A673 (cell line): ENCODE measurements at regions not wholly inside any gene's neighbourhood (a gene's known extent, or its start where the extent isn't known, plus 50 kb on each side); places are given as distances from the start of the nearest gene placed in this dataset.

Experiments used
- BruUV-seq: library from RNA; stranded (reverse); fragments of 400-500 nt; replicated peaks from 2 replicates; lab custom pipeline; 2021; lab: Mats Ljungman, UMichigan
- CTCF ChIA-PET: fragments of 300-600 bp; sonication (Branson Sonifier 250); formaldehyde crosslinking; loops from one replicate; lab custom pipeline; 2022; ENCODE audit warnings: antibody characterized with exemption; lab: Charles Lee
- POLR2A ChIA-PET: fragments of 300-600 bp; sonication (Branson Sonifier 250); formaldehyde crosslinking; loops from one replicate; lab custom pipeline; 2022; ENCODE audit warnings: antibody characterized with exemption; ENCODE audit not compliant: low non-redundant PET; lab: Charles Lee
- DNase-seq: peaks from one replicate; pipeline ENCODE4 v3.0.0-alpha.2; 2015; ENCODE audit warnings: low spot score
- H3K27ac ChIP-seq: fragments of 200-600 bp; sonication (generic); 2 replicates; pipeline ENCODE4 v1.5.1; 2016; ENCODE audit warnings: mixed run types, low read depth, mild to moderate bottlenecking, mixed read lengths, antibody characterized with exemption, low read length; ENCODE audit not compliant: poor library complexity, severe bottlenecking
- H3K27me3 ChIP-seq: fragments of 200-600 bp; sonication (generic); replicated peaks from 2 replicates; pipeline ENCODE4 v1.6.1; 2017; ENCODE audit warnings: mixed run types, low read depth, mild to moderate bottlenecking, mixed read lengths, antibody characterized with exemption, low read length; ENCODE audit not compliant: insufficient read depth, poor library complexity
- H3K36me3 ChIP-seq: fragments of 200-600 bp; sonication (generic); 2 replicates; pipeline ENCODE4 v1.6.1; 2016; ENCODE audit warnings: mixed run types, mild to moderate bottlenecking, mixed read lengths, antibody characterized with exemption, low read length; ENCODE audit not compliant: insufficient read depth, poor library complexity, severe bottlenecking
- H3K4me1 ChIP-seq: fragments of 200-600 bp; sonication (generic); 2 replicates; pipeline ENCODE4 v1.6.1; 2017; ENCODE audit warnings: mixed run types, mild to moderate bottlenecking, mixed read lengths, antibody characterized with exemption, low read length; ENCODE audit not compliant: insufficient read depth, poor library complexity, severe bottlenecking
- H3K4me3 ChIP-seq: fragments of 200-600 bp; sonication (generic); 2 replicates; pipeline ENCODE4 v1.5.1; 2016; ENCODE audit warnings: low read depth, mixed run types, mild to moderate bottlenecking, mixed read lengths, low read length; ENCODE audit not compliant: poor library complexity, severe bottlenecking
- H3K9me3 ChIP-seq: fragments of 200-600 bp; sonication (generic); 2 replicates; pipeline ENCODE4 v1.6.1; 2016; ENCODE audit warnings: mixed run types, low read depth, mild to moderate bottlenecking, mixed read lengths, antibody characterized with exemption, low read length; ENCODE audit not compliant: poor library complexity, severe bottlenecking
- CTCF ChIP-seq: fragments of 300-800, 200-600 bp; sonication (generic); conservative IDR thresholded peaks from 2 replicates; pipeline ENCODE4 v1.5.1; 2017; ENCODE audit warnings: low read depth, mild to moderate bottlenecking, antibody characterized with exemption, low read length, moderate library complexity, mixed read lengths
- EZH2 ChIP-seq: fragments of 200-600 bp; sonication (generic); IDR thresholded peaks from 2 replicates; pipeline ENCODE4 v1.6.1; 2017; ENCODE audit warnings: borderline replicate concordance, low read depth, mild to moderate bottlenecking, mixed read lengths, antibody characterized with exemption, low read length; ENCODE audit not compliant: poor library complexity, severe bottlenecking
- intact Hi-C: fragments of 100-400 bp; cut with micrococcal nuclease; formaldehyde crosslinking; loops from one replicate; pipeline ENCODE4 v1.10.0; 2022; ENCODE audit not compliant: unreplicated experiment

- Histone ChIP-seq H3K27ac (no peak overlapping the region), H3K4me1 (no peaks in the 10 kb centered on the region), H3K36me3 (no peaks in the 10 kb centered on the region), H3K27me3 (no peaks in the 10 kb centered on the region), H3K9me3 (no peaks in the 10 kb centered on the region), H3K4me3 (no peak overlapping the region)
- BruUV-seq, result no TSS peak
- TF ChIP-seq EZH2 (no peak), CTCF (no peak)
- ChIA-PET POLR2A (no interaction called here), CTCF (no interaction called here)
- intact Hi-C loops, result no loop called here
- no peak for DNase-seq
These were observed 257.1 kb downstream of the SAMD5 start for GRCh38 chr6:147765541-147765940.

GRCh38 chr6:147768969-147769368, 260.5 kb downstream of the SAMD5 start:
- POLR2A ChIA-PET, result interaction anchor here (0.7 kb wide), 1 partner anchor 423 kb away, joined by 3 read pairs; no protein-coding TSS in a partner anchor
- TF ChIP-seq EZH2 (no peak), CTCF (no peak)
- no peak overlapping the region for H3K4me3 ChIP-seq

GRCh38 chr6:147769496-147770087, 261.1 kb downstream of the SAMD5 start:
- intact Hi-C loops, result no loop called here
- no peak for TF ChIP-seq EZH2

More at GRCh38 chr6:147768969-147769368, 260.5 kb downstream of the SAMD5 start:
- CTCF ChIA-PET, result no interaction called here
- intact Hi-C loops, result no loop called here
- H3K27ac ChIP-seq, result no peak overlapping the region
- BruUV-seq, result no TSS peak
- no peak for DNase-seq
- no peaks in the 10 kb centered on the region for H3K27me3 ChIP-seq
- no peaks in the 10 kb centered on the region for H3K9me3 ChIP-seq
- H3K4me1 ChIP-seq, result no peaks in the 10 kb centered on the region
- H3K36me3 ChIP-seq, result no peaks in the 10 kb centered on the region

GRCh38 chr6:147770221-147770620, 261.7 kb downstream of the SAMD5 start:
- Histone ChIP-seq H3K4me1 (no peaks in the 10 kb centered on the region), H3K27ac (no peak overlapping the region), H3K36me3 (no peaks in the 10 kb centered on the region), H3K9me3 (no peaks in the 10 kb centered on the region), H3K4me3 (no peak overlapping the region), H3K27me3 (no peaks in the 10 kb centered on the region)
- ChIA-PET CTCF (no interaction called here), POLR2A (no interaction called here)
- TF ChIP-seq EZH2 (no peak), CTCF (no peak)
- no TSS peak for BruUV-seq
- DNase-seq, result no peak
- intact Hi-C loops, result no loop called here

More at GRCh38 chr6:147769496-147770087, 261.1 kb downstream of the SAMD5 start:
- H3K4me1 ChIP-seq, result no peaks in the 10 kb centered on the region
- no TSS peak for BruUV-seq
- H3K36me3 ChIP-seq, result no peaks in the 10 kb centered on the region
- ChIA-PET POLR2A (no interaction called here), CTCF (no interaction called here)
- H3K27me3 ChIP-seq, result no peaks in the 10 kb centered on the region
- H3K4me3 ChIP-seq, result no peak overlapping the region
- H3K27ac ChIP-seq, result no peak overlapping the region
- DNase-seq, result no peak
- no peaks in the 10 kb centered on the region for H3K9me3 ChIP-seq
